ENCODE measurements at regions not wholly inside any gene's neighbourhood (a gene's known extent, or its start where the extent isn't known, plus 50 kb on each side); places are given as distances from the start of the nearest gene placed in this dataset.

DNA sequence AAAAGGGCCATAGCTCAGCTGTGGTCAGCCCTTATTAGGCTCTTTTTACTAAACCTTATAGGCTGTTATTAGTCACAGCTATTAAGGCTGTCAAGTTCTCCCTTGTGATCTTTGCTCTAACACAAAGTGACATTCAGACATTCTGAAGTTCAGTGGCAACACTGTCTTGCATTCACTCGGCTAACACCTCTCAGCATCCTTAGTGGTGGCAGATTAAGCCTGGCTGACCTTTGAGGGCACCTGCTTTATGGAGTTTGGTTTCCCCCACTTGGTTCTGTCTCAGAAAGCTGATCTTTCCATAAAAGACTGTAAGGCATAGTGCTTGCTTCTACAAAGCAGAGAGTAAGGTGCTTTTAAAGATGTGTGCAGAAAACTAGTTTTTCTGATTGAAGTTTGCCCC is 677.4 kb upstream of the TMEM132C start:
- TF ChIP-seq, protein P1, sequence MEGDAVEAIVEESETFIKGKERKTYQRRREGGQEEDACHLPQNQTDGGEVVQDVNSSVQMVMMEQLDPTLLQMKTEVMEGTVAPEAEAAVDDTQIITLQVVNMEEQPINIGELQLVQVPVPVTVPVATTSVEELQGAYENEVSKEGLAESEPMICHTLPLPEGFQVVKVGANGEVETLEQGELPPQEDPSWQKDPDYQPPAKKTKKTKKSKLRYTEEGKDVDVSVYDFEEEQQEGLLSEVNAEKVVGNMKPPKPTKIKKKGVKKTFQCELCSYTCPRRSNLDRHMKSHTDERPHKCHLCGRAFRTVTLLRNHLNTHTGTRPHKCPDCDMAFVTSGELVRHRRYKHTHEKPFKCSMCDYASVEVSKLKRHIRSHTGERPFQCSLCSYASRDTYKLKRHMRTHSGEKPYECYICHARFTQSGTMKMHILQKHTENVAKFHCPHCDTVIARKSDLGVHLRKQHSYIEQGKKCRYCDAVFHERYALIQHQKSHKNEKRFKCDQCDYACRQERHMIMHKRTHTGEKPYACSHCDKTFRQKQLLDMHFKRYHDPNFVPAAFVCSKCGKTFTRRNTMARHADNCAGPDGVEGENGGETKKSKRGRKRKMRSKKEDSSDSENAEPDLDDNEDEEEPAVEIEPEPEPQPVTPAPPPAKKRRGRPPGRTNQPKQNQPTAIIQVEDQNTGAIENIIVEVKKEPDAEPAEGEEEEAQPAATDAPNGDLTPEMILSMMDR (IDR thresholded peaks at IDR 0.05): no peak
- TF ChIP-seq EZH2phosphoT487 (IDR thresholded peaks at IDR 0.05): no peak
- no peak for TF ChIP-seq EZH2 (IDR thresholded peaks at IDR 0.05)
